Spinal cord (tissue), 9 donors: ENCODE measurements at regions not wholly inside any gene's neighbourhood (a gene's known extent, or its start where the extent isn't known, plus 50 kb on each side); places are given as distances from the start of the nearest gene placed in this dataset.
A peak's percentile ranks its signal among the peaks of the same experiment; 100 is the strongest.
"Not testable (repeated sequence)": the region's sequence is repeated elsewhere in the genome, so short reads cannot be mapped to it uniquely, and the experiment has no call there.

ENCODE experiments used
- DNase-seq, 6 donors: peaks; one replicate each; pipeline versions ENCODE4 v3.0.0 to v3.0.0-alpha.2; 2013 to 2015; ENCODE audit warnings: low spot score in 6 of 6, low read depth in 4 of 6
- H3K27ac ChIP-seq: one replicate; pipeline ENCODE4 v1.5.1; 2013; ENCODE audit warnings: low read depth, low read length, control low read depth
- H3K27me3 ChIP-seq: one replicate; pipeline ENCODE4 v1.6.1; 2013; ENCODE audit warnings: low read length; ENCODE audit not compliant: control insufficient read depth, insufficient read depth
- H3K36me3 ChIP-seq: one replicate; pipeline ENCODE4 v1.6.1; 2013; ENCODE audit warnings: low read length; ENCODE audit not compliant: control insufficient read depth, insufficient read depth
- H3K4me1 ChIP-seq: one replicate; pipeline ENCODE4 v1.6.1; 2013; ENCODE audit warnings: low read length; ENCODE audit not compliant: control insufficient read depth, insufficient read depth
- H3K4me3 ChIP-seq: one replicate; pipeline ENCODE4 v1.5.1; 2013; ENCODE audit warnings: low read depth, low read length, control low read depth
- H3K9me3 ChIP-seq: one replicate; pipeline ENCODE4 v1.6.1; 2013; ENCODE audit warnings: low read length; ENCODE audit not compliant: control insufficient read depth, insufficient read depth
- WGBS: methylation state at CpG from one replicate; pipeline ENCODE4 v1.1.5; 2013; ENCODE audit warnings: missing lambda C conversion rate; ENCODE audit not compliant: insufficient coverage; 5-methylcytosine and 5-hydroxymethylcytosine counted together
- donor health status: healthy.

DNA sequence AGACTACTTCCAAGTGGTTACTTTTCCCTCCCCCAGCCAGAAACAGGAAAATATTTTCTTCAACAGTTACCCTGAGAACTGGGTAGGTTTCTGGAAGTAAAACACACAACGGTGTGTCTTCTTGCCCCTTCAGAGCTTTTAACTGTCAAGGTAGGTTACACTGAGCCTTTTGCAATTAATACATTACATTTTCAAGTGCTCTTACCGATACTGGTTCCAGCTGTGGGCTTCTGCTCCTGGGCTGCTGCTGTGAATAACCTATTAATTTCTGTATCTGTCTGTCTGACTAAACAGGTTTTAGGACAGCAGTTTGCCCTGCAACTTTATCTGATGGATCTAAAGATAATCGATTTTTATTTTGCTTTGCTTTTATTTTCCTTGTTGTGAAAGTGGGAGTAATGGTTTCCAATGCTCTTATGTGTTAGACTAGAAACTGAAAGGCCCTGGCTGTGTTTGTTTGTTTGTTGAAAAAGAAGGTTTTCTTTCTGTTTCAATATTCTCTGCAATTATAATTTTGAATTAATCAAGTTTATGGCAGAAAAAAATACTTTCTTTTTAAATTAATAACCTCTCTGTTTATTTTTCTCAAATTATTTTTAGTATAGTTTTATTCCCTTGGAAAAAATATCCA is 196.7 kb upstream of the SLITRK6 start:
- no peak for DNase-seq
- 29% methylated on average over 1 of the region's 3 CpGs for WGBS
- Histone ChIP-seq H3K4me1 (no peaks in the 10 kb centered on the region), H3K9me3 (no peaks in the 10 kb centered on the region), H3K27me3 (no peaks in the 10 kb centered on the region), H3K4me3 (no peak overlapping the region), H3K36me3 (no peaks in the 10 kb centered on the region), H3K27ac (no peak overlapping the region)

DNA sequence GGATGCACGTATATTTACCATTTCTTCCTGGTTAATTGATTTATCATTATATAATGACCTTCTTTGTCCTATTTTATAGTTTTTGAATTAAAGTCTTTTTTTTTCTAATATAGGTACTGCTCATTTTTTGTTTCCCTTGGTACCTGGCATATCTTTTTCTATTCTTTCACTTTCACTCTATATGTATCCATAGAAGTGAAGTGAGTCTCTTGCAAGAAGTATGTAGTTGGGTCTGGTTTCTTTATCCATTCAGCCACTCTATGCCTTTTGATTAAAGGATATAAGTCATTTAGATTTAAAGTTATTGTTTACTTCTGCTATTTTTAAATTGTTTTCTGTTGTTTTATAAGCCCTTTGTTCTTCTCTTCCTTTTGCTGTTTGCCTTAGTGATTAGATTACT is 194.3 kb upstream of the SLITRK6 start:
- Histone ChIP-seq H3K9me3 (no peaks in the 10 kb centered on the region), H3K4me1 (no peaks in the 10 kb centered on the region), H3K27ac (no peak overlapping the region), H3K4me3 (no peak overlapping the region), H3K27me3 (no peaks in the 10 kb centered on the region), H3K36me3 (no peaks in the 10 kb centered on the region)
- no peak for DNase-seq
- WGBS = no CpG with 5 or more reads among the region's 1 CpG

DNA sequence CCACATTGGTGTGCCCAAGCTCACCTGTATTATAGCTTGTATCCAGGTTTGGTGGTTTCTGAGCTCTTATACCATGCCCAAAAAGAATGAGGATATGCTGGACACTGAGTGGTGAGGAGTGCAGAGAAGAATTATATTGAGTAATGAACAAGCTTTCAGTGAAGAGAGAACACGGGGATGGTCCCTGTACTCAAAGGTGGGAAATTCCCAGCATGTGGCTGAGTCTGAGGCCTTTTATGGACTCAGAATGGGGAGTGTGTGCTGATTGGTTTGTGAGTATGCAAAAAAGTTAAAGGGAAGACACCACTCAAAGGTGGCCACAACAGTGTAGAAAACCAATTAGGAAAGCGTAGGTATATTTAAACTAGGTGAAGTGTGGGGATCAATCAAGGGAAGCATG is 191.2 kb upstream of the SLITRK6 start:
- Histone ChIP-seq H3K27ac (no peak overlapping the region), H3K4me1 (no peaks in the 10 kb centered on the region), H3K36me3 (no peaks in the 10 kb centered on the region), H3K4me3 (no peak overlapping the region), H3K27me3 (no peaks in the 10 kb centered on the region), H3K9me3 (no peaks in the 10 kb centered on the region)
- DNase-seq = no peak
- 83% methylated on average over 2 of the region's 2 CpGs for WGBS

DNA sequence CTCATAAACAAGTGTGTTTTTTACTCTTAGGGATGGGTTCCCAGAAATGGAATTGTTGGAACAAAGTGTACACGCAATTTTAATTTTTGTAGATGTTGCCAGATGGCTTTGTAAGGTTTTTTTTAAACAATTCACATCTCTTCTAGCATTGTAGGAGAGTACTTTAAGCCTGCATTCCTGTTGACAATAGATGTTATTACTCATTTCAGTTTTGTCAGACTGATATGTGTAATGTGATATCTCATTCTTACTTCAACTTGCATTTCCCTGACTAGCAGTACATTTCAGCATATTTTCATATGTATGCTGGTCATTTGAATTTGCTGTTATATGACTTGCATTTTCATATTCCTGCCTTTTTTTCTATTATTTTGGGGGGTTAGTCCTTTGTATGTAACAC is 186.6 kb upstream of the SLITRK6 start:
- H3K27me3 ChIP-seq = no peaks in the 10 kb centered on the region
- H3K36me3 ChIP-seq = no peaks in the 10 kb centered on the region
- DNase-seq = peak in 1 of 6 donors; percentile 6
- no CpG with 5 or more reads among the region's 1 CpG for WGBS
- H3K27ac ChIP-seq = no peak overlapping the region
- no peaks in the 10 kb centered on the region for H3K9me3 ChIP-seq
- H3K4me1 ChIP-seq = no peaks in the 10 kb centered on the region
- no peak overlapping the region for H3K4me3 ChIP-seq

DNA sequence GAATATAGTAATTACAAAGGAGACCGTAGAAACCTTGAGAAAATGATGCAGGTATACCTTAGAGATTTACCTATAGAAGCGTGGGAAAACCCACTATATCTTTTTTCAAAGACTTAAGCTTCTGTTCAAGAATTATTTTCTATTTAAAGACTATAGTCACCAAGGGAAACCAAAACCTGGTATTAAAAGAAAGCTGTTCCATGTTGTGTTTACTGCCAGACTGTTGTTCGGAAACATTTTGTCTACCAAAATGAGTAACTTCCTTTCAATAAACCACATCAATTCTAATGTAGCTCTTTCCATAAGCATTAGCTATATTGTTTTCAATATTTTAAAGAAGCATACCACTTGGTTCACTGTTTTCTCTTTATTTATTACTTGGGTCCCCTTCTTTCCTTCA is 182.9 kb upstream of the SLITRK6 start:
- DNase-seq = peak in 1 of 6 donors; percentile 43
- H3K27ac ChIP-seq = no peak overlapping the region
- no peaks in the 10 kb centered on the region for H3K36me3 ChIP-seq
- H3K27me3 ChIP-seq = no peaks in the 10 kb centered on the region
- WGBS = no CpG with 5 or more reads among the region's 3 CpGs
- H3K4me1 ChIP-seq = no peaks in the 10 kb centered on the region
- H3K4me3 ChIP-seq = no peak overlapping the region
- no peaks in the 10 kb centered on the region for H3K9me3 ChIP-seq

DNA sequence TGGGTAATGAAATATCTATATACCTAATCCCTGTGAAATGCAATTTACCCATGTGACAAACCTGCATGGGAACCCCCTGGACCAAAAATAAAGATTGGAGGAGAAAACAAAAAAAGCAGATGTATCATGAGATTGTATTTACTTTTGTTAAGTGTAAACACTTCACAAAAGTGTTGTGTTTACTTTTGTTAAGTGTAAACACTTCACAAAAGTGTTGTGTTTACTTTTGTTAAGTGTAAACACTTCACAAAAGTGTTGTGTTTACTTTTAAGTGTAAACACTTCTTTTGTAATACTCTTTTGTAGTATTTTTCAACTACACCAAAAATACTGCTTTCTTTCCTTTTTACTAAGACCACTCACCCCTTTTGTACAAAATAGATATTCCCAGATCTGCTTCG is 181.2 kb upstream of the SLITRK6 start:
- H3K36me3 ChIP-seq, H3K4me1 ChIP-seq, H3K27me3 ChIP-seq, H3K9me3 ChIP-seq, H3K4me3 ChIP-seq, DNase-seq, H3K27ac ChIP-seq: not testable (repeated sequence)
- no CpG with 5 or more reads among the region's 1 CpG for WGBS

DNA sequence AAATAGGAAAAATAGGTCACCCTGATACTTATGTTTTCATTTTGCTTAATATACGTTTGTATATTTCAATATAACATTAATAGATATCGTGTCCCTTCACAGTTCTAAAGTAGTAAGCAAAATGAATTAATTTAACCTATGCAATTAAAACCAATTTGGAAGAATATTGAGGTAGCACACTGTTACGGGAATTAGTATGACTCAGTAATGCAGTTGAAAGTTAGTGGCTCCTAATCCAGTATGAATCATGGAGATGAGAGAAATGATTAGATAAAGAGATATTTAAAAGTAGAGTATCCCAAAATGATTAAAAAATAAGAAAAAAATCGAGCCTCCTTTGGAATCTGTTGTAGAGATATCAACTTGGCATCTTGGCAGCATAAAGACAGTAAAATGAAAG is 177.0 kb upstream of the SLITRK6 start:
- WGBS = 70% methylated on average over 1 of the region's 4 CpGs
- H3K9me3 ChIP-seq = no peaks in the 10 kb centered on the region
- H3K27ac ChIP-seq = no peak overlapping the region
- H3K36me3 ChIP-seq = no peaks in the 10 kb centered on the region
- DNase-seq = no peak
- no peaks in the 10 kb centered on the region for H3K27me3 ChIP-seq
- H3K4me1 ChIP-seq = no peaks in the 10 kb centered on the region
- H3K4me3 ChIP-seq = no peak overlapping the region

DNA sequence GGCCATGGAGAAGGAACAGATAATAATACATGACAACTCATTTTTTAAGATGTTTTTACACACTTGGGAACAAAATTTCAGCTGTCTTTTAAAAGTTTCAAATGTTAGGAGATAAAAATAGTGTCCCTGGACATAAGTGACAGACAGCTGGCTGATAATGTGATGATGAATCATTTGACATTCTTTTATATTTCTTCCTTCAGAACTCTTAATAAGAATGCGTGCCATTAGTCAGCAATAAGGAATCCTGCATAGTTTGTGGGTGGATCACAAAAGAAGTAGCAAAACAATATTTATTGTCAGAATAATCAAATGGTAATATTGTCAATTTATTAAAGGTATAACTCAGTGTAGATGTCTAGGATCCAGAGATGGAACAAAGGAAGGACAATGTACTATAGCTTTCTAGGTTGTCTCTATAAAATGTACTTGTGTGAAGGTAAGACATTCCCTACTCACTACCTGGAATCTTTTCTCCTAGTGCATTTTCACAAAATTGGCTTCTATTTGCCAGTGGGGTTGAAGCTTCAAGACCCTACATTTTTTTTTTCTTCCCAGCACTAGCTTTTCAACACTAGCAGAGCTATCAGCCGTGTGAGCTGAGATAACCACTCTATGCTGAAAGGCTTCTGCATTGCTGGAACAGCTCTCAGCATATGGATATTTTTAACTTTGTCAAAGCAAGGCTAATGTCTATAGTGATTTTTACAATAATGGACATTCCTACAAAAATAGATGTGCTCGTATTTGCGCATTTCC is 175.6 kb upstream of the SLITRK6 start:
- no peak overlapping the region for H3K27ac ChIP-seq
- no peaks in the 10 kb centered on the region for H3K27me3 ChIP-seq
- H3K4me3 ChIP-seq = no peak overlapping the region
- H3K9me3 ChIP-seq = no peaks in the 10 kb centered on the region
- DNase-seq = peak in 1 of 6 donors; percentile 2
- H3K36me3 ChIP-seq = no peaks in the 10 kb centered on the region
- no CpG with 5 or more reads among the region's 4 CpGs for WGBS
- no peaks in the 10 kb centered on the region for H3K4me1 ChIP-seq

DNA sequence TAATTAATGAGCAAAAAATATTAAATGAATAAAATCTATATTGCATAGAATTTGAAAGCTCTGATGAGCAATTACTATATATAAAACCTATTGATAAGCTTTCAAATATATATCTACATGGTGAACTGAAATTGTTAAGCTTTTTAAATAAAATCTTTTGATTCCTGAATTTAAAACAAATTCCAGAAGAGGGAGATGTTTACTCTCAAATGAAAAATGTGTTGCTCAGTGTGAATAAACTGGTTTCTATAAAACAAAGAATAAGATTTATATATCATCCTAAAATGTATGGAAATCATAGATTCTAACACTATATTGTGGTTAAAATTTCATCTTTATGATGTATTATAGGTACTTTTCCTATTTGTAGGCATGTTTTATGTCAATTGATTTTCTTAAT is 171.5 kb upstream of the SLITRK6 start:
- no peak overlapping the region for H3K4me3 ChIP-seq
- no peaks in the 10 kb centered on the region for H3K36me3 ChIP-seq
- no peak overlapping the region for H3K27ac ChIP-seq
- no peaks in the 10 kb centered on the region for H3K27me3 ChIP-seq
- no peaks in the 10 kb centered on the region for H3K9me3 ChIP-seq
- H3K4me1 ChIP-seq = no peaks in the 10 kb centered on the region
- peak in 5 of 6 donors; percentile 1 to 81 (median 33) for DNase-seq

DNA sequence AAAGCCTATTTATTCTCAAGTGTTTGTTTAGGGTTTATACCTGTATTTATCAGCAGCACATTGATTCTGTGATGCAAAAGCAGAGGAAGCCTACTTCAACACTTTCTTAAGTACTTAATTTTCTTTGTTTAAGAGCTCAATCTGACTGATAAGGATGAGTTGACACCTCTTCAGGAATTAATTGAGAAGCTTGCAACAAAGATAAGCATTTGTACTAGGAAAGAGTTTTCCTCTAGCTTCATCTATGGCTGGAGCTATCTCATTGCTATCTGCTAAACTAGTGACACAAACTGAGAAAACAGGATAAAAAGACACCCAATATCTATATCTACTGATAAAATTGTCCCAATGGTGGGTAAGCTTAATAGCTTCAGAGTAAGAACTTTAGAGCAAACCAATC is 170.1 kb upstream of the SLITRK6 start:
- no peak for DNase-seq
- Histone ChIP-seq H3K4me1 (no peaks in the 10 kb centered on the region), H3K9me3 (no peaks in the 10 kb centered on the region), H3K27ac (no peak overlapping the region), H3K36me3 (no peaks in the 10 kb centered on the region), H3K4me3 (no peak overlapping the region), H3K27me3 (no peaks in the 10 kb centered on the region)
